Esophagus muscularis mucosa (tissue), 4 donors: ENCODE measurements at regions not wholly inside any gene's neighbourhood (a gene's known extent, or its start where the extent isn't known, plus 50 kb on each side); places are given as distances from the start of the nearest gene placed in this dataset.

Source experiments
- EP300 ChIP-seq: sonication (generic); formaldehyde crosslinking; IDR thresholded peaks from one replicate; pipeline ENCODE4 v1.6.1; 2017; ENCODE audit warnings: antibody characterized with exemption
- POLR2A ChIP-seq: fragments of 450-650 bp; IDR thresholded peaks from one replicate; pipeline ENCODE4 v1.6.1; 2017; ENCODE audit warnings: antibody characterized with exemption, moderate library complexity, mild to moderate bottlenecking, low read depth
- POLR2AphosphoS5 ChIP-seq, 2 donors: sonication (generic); formaldehyde crosslinking; IDR thresholded peaks; one replicate each; pipeline ENCODE4 v1.6.1; 2017; ENCODE audit warnings: antibody characterized with exemption in 2 of 2
- TF ChIP-seq, protein P1 (sequence below), 3 experiments: fragments of 200-600 bp in 2 of 3; fragments of 450-650 bp in 1 of 3; sonication (generic) in 2 of 3; IDR thresholded peaks; one replicate each; pipeline ENCODE4 v1.5.1; 2017 to 2019; ENCODE audit warnings: antibody characterized with exemption in 3 of 3, mild to moderate bottlenecking in 2 of 3, moderate library complexity in 1 of 3

GRCh38 chr9:115590011-115590410 lies 472.1 kb upstream of the TNC start:
- TF ChIP-seq, protein P1, sequence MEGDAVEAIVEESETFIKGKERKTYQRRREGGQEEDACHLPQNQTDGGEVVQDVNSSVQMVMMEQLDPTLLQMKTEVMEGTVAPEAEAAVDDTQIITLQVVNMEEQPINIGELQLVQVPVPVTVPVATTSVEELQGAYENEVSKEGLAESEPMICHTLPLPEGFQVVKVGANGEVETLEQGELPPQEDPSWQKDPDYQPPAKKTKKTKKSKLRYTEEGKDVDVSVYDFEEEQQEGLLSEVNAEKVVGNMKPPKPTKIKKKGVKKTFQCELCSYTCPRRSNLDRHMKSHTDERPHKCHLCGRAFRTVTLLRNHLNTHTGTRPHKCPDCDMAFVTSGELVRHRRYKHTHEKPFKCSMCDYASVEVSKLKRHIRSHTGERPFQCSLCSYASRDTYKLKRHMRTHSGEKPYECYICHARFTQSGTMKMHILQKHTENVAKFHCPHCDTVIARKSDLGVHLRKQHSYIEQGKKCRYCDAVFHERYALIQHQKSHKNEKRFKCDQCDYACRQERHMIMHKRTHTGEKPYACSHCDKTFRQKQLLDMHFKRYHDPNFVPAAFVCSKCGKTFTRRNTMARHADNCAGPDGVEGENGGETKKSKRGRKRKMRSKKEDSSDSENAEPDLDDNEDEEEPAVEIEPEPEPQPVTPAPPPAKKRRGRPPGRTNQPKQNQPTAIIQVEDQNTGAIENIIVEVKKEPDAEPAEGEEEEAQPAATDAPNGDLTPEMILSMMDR (IDR thresholded peaks at IDR 0.05): no peak
- TF ChIP-seq EP300: no peak
- TF ChIP-seq POLR2AphosphoS5 (IDR thresholded peaks at IDR 0.05): no peak
- no peak for TF ChIP-seq POLR2A
